NCI-H2227 (cell line): ENCODE measurements at regions not wholly inside any gene's neighbourhood (a gene's known extent, or its start where the extent isn't known, plus 50 kb on each side); places are given as distances from the start of the nearest gene placed in this dataset.
A peak's percentile ranks its signal among the peaks of the same experiment; 100 is the strongest.

ENCODE experiments used
- DNase-seq: peaks from one replicate; lab custom pipeline; 2025; ENCODE audit not compliant: unreplicated experiment; lab: John Stamatoyannopoulos, UW

DNA sequence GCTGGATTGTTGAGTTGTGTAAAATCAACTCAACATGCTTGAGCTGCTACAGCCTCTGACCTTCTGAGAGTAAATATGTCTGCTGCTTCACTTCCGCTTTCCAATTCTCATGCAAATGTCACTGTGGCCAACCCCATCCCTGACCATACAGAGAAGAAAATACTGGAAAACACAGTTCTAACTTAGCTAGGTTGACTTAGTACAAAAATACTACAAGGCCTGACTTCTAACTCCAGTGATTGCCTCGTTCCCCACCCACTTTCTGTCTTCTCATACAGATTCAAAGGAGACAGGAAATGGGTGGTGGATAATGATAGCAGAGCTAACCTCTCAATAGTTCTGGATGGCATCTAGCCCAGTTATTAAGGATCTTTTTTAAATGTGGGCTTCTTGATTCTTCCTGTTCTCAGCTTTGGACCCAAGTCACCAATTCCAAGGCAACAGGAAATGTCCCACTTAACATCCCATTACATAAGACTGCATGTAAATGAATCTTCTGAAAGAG is 226.6 kb upstream of the SLC24A2 start:
- DNase-seq: no peak

DNA sequence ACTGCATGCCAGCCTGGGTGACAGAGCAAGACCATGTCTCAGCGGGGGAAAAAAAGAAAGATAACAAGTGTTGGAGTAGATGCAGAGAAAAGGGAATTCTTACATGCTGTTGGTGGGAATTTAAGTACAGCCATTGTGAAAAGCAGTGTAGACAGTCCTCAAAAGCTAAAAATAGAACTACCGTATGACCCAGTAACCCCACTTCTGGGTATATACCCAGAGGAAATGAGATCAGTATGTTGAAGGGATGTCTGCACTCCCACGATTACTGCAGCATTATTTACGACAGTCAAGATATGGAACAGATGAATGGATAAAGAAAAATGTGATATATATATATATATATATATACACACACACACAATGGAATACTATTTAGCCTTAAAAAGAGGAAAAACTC is 225.3 kb upstream of the SLC24A2 start:
- DNase-seq: no peak

DNA sequence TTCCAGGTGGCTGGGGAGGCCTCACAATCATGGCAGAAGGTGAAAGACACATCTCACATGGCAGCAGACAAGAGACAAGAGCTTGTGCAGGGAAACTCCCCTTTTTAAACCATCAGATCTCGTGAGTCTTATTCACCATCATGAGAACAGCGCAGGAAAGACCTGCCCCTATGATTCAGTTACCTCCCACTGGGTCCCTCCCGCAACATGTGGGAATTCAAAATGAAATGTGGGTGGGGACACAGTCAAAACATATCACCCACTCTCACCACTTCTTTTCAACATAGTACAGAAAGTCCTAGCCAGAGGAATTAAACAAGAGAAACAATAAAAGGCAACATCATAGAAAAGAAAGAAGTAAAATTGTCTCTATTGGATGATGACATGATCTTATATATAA is 223.4 kb upstream of the SLC24A2 start:
- DNase-seq: no peak

GRCh38 chr9:20009606-20010005 is 220.8 kb upstream of the SLC24A2 start:
- no peak for DNase-seq

DNA sequence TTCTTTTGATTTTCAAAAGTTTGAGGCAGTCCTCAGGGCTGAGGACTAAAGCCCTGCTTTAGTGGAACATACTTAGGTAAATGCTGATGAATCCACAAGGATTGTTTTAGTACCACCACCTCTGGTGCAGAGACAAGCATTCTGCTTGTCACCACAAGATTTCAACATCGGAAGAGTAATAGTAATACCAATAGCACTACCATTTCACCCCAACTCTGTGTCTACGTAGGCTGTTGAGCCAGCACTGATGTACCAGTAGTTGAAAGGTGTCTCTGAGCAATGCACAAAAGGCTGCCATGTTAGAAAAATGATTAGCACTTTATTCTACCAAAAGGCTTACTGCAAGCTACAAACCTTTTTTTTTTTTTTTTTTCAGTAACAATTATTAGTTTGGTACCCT is 213.2 kb upstream of the SLC24A2 start:
- DNase-seq: no peak

- DNase-seq: no peak
Measured at GRCh38 chr9:20001058-20001457, 212.2 kb upstream of the SLC24A2 start.

DNA sequence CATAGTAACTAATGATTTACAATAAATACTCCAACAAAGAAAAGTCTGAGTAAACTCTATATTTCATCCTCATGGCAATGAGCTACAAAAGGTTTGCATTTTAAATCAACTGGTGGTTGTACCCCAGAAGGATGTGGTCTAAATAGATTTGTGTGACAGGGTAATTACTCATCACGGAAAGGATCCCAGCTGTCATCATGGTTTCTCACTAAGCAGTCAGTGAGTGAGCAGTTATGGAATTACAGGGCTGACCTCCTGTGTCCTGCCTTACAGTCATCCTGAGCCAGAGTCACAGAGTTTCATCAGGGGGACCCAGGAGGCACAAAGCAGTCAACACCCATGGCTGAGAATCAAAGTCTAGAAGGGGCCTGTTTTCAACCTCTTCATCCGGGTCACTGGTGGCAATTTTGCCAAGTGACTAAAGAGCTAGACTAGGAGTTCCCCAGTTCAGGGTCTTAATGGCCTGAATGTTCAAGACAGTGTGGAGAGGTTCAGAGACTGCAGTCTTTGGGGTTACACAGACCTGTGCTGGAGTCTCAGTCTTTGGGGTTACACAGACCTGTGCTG is 210.7 kb upstream of the SLC24A2 start:
- peak; percentile 16 for DNase-seq

DNA sequence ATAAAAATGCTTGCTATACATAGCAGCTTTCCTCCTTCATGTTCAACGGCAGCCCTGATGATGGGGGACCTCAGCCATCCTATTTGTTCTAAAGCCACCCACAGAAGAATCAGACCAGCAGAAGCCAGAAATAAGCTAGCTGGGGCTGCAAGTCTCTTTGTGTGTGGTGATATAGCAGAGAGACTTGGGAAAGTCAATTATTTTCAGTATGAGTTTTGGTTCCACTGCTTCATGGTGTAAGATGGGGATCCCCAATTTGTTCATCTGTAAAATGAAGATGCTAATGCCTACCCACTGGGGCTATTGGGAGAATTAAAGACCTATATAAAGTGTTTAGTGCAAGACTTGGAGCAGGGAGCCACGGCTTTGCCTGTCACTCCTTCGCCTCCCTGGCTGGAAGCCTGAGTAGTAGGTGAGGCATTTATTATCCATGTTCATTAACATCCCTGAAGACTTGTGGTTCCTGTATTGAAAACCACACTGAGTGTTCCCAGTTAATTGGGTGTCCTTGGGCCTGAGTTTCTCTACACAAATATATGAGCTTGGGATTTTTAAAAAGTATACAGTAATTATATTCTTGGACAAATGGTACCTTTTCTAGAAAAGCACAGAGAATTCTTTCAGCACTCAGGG is 210.1 kb upstream of the SLC24A2 start:
- DNase-seq: no peak

DNA sequence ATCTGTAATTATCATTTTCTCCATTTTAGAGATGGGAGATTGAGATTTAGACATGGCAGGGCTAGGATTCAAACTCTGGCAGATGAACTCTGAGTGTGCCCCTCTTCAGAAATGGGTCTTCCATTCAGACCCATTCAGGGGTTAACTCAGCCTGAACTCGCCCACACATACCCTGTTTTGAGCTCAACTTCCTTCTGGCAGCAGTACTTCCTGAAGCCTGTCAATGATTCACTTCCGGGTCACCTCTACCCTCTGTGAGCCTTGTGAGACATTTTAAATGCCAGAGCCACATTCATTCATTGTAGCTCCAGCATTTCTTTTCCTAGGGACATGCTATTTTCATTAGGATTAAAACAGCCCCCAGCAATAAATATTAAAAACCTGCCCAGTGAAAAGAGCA is 209.3 kb upstream of the SLC24A2 start:
- no peak for DNase-seq

GRCh38 chr9:19995619-19996018 is 206.8 kb upstream of the SLC24A2 start:
- no peak for DNase-seq

GRCh38 chr9:19994296-19994695 is 205.5 kb upstream of the SLC24A2 start:
- DNase-seq: no peak

GRCh38 chr9:19992556-19992955 is 203.7 kb upstream of the SLC24A2 start:
- DNase-seq: no peak

DNA sequence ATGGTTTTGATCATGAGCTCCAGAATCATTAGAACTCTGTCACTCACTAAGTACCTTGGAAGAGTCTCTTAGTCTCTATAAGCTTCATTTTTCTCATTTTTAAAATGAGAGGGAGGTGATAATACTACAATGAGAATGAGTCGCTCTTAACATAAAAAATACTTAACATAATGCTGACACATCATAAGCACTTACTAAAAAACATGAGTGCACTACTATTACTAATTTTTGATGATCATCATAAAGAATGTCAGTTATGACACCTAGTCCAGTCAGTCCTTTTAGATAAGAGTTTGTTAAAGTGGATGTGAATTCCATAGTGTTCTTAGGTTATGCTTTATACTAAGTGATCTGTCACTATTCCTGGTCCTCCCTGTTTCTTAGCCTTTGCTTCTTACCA is 200.4 kb upstream of the SLC24A2 start:
- no peak for DNase-seq

- DNase-seq: no peak
Measured at GRCh38 chr9:19988281-19988680, 199.4 kb upstream of the SLC24A2 start.

- DNase-seq: no peak
Measured at GRCh38 chr9:19985081-19985480, 196.2 kb upstream of the SLC24A2 start.

DNA sequence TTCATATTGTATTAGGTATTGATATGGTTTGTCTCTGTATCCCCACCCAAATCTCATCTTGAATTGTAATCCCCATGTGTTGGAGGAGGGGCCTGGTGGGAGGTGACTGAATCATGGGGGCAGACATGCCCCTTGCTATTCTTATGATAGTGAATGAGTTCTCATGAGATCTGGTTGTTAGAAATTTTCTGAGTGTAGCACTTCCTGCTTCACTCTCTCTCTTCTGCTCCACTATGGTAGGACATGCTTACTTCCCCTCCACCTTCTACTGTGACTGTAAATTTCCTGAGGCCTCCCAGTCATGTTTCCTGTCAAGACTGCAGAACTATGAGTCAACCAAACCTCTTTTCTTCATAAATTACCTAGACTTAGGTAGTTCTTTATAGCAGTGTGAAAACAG is 187.4 kb upstream of the SLC24A2 start:
- no peak for DNase-seq

- DNase-seq: no peak
Measured at GRCh38 chr9:19975499-19975898, 186.7 kb upstream of the SLC24A2 start.

DNA sequence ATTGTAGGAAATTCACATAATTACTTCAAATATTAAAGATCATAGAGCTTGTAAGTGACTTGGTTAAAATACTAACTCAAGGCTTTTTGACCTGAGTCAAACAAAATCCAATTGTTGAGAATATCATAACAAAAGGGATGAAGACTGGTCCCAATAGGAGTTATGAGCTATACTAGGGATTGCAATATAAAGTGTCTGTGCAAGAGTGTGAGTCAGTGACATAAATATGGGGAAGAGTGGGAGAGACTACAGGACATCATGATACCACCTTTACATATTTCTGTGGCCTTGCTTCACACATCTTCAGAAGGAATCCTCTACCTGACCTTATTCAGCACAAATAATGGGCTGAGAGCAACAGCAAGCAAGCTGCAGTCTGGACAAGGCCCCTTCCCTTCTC is 180.9 kb upstream of the SLC24A2 start:
- DNase-seq: no peak

GRCh38 chr9:19967888-19968459 is 179.1 kb upstream of the SLC24A2 start:
- DNase-seq: no peak

DNA sequence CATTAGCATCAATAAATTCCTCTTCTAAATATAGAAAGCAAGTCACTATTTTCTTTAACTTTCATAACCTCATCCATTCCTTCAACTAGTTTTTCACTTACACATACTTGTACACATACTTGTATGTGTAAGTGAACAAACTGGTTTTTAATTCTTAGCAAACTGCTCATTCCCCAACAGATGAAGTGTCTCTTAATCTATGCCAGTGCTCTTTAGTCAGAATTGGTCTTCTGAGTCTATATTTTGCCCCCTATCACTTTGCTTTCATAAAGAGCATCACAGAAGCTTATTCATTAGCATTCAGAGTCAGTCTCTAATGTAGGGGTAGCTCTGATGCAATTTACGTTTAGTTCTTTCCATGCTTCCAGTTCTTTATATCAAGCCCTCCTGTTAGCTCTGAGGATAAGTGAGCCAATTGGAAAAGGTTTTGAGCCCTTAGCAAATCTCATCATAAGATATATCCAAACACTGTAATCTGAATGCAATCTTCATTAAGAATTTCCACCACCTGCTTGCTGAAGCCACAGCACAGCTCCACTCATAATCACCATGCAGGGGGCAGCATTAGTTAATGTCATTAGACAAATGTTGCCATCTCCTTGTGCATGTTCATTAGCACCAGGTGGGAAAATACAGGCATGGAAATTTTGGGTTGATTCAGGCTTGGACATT is 178.5 kb upstream of the SLC24A2 start:
- no peak for DNase-seq

DNA sequence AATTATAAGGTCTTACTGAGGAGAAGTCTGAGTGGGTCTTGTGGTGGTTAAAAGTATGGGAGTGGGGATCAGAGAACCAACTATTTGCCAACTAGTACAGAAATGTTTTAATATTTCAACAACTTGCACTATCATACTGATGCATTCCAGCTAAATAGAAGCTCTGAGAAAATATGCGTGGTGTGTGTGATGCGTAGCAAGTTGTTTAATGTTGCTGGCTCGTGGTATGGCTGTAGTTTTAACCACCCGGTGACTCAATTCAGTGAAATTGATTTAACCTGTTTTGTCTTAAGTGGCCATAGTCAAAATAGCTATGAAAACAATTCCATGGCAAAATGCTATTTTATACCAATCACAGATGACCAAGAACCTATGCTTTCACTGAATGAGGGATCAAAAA is 176.5 kb upstream of the SLC24A2 start:
- no peak for DNase-seq

- DNase-seq: no peak
Measured at GRCh38 chr9:19947996-19948395, 159.2 kb upstream of the SLC24A2 start.
